NCI-H748 treated with DMSO at 0.1 percent for 48 hours (cell line): ENCODE measurements at regions not wholly inside any gene's neighbourhood (a gene's known extent, or its start where the extent isn't known, plus 50 kb on each side); places are given as distances from the start of the nearest gene placed in this dataset.
A peak's percentile ranks its signal among the peaks of the same experiment; 100 is the strongest.
"Not testable (repeated sequence)": the region's sequence is repeated elsewhere in the genome, so short reads cannot be mapped to it uniquely, and the experiment has no call there.

Experiments used
- DNase-seq: peaks from one replicate; lab custom pipeline; 2025; lab: John Stamatoyannopoulos, UW

GRCh38 chr1:199448646-199449045 is 578.9 kb upstream of the NR5A2 start:
- DNase-seq: no peak

GRCh38 chr1:199449221-199449620 is 578.3 kb upstream of the NR5A2 start:
- DNase-seq: no peak

- no peak for DNase-seq
These were observed 577.8 kb upstream of the NR5A2 start for GRCh38 chr1:199449681-199450080.

- no peak for DNase-seq
These were observed 574.9 kb upstream of the NR5A2 start for GRCh38 chr1:199452627-199453026.

- no peak for DNase-seq
These were observed 573.8 kb upstream of the NR5A2 start for GRCh38 chr1:199453723-199454122.

- no peak for DNase-seq
These were observed 566.6 kb upstream of the NR5A2 start for GRCh38 chr1:199460933-199461332.

GRCh38 chr1:199463521-199464127 is 563.9 kb upstream of the NR5A2 start:
- DNase-seq: peak; percentile 20

- no peak for DNase-seq
These were observed 560.5 kb upstream of the NR5A2 start for GRCh38 chr1:199466961-199467360.

GRCh38 chr1:199472018-199472417 is 555.5 kb upstream of the NR5A2 start:
- no peak for DNase-seq

- no peak for DNase-seq
These were observed 554.5 kb upstream of the NR5A2 start for GRCh38 chr1:199472978-199473377.

- no peak for DNase-seq
These were observed 552.8 kb upstream of the NR5A2 start for GRCh38 chr1:199474738-199475137.

- DNase-seq: no peak
These were observed 545.1 kb upstream of the NR5A2 start for GRCh38 chr1:199482426-199482825.

- DNase-seq: no peak
These were observed 537.9 kb upstream of the NR5A2 start for GRCh38 chr1:199489594-199489993.

GRCh38 chr1:199490769-199491527 is 536.6 kb upstream of the NR5A2 start:
- DNase-seq: no peak

- DNase-seq: no peak
These were observed 532.1 kb upstream of the NR5A2 start for GRCh38 chr1:199495432-199495831.

GRCh38 chr1:199498802-199499201 is 528.7 kb upstream of the NR5A2 start:
- DNase-seq: not testable (repeated sequence)

- DNase-seq: no peak
These were observed 519.4 kb upstream of the NR5A2 start for GRCh38 chr1:199508072-199508471.

GRCh38 chr1:199508653-199509052 is 518.9 kb upstream of the NR5A2 start:
- DNase-seq: no peak

- DNase-seq: no peak
These were observed 518.1 kb upstream of the NR5A2 start for GRCh38 chr1:199509456-199509855.

- no peak for DNase-seq
These were observed 517.2 kb upstream of the NR5A2 start for GRCh38 chr1:199510314-199510713.

GRCh38 chr1:199512037-199512710 is 515.3 kb upstream of the NR5A2 start:
- DNase-seq: peak; percentile 12

GRCh38 chr1:199515261-199515660 is 512.2 kb upstream of the NR5A2 start:
- DNase-seq: no peak

- no peak for DNase-seq
These were observed 505.2 kb upstream of the NR5A2 start for GRCh38 chr1:199522338-199522737.
